Psoas muscle (tissue), 7 donors: ENCODE measurements at regions not wholly inside any gene's neighbourhood (a gene's known extent, or its start where the extent isn't known, plus 50 kb on each side); places are given as distances from the start of the nearest gene placed in this dataset.

Source experiments
- ATAC-seq, 4 donors: fragments of 200-7000 bp; cut with Tn5 transposase; one replicate each; pipeline ENCODE4 v1.9.1; 2020; ENCODE audit warnings: moderate library complexity in 3 of 4, mild to moderate bottlenecking in 2 of 4
- DNase-seq, 2 donors: peaks; one replicate each; pipeline ENCODE4 v3.0.0-alpha.2; 2020
- H3K27ac ChIP-seq: fragments of 200-600 bp; one replicate; pipeline ENCODE4 v1.8.0; 2022
- H3K27me3 ChIP-seq, 3 donors: fragments of 200-600 bp in 1 of 3; one replicate each; pipeline versions ENCODE4 v1.6.1 to v1.8.0; 2013 to 2022; ENCODE audit warnings: low read length in 2 of 3, mild to moderate bottlenecking in 2 of 3, moderate library complexity in 1 of 3; ENCODE audit not compliant: insufficient read depth in 3 of 3
- H3K36me3 ChIP-seq, 2 donors: fragments of 200-600 bp in 1 of 2; one replicate each; pipeline versions ENCODE4 v1.6.1 to v1.8.0; 2013 to 2022; ENCODE audit warnings: low read depth in 1 of 2, mild to moderate bottlenecking in 1 of 2, moderate library complexity in 1 of 2; ENCODE audit not compliant: insufficient read depth in 1 of 2
- H3K4me1 ChIP-seq: fragments of 200-600 bp; one replicate; pipeline ENCODE4 v1.8.0; 2022
- H3K4me3 ChIP-seq: fragments of 200-600 bp; one replicate; pipeline ENCODE4 v1.8.0; 2022; ENCODE audit warnings: mild to moderate bottlenecking
- H3K9me3 ChIP-seq: fragments of 200-600 bp; one replicate; pipeline ENCODE4 v1.8.0; 2022
- WGBS, 3 donors: extraction: QIAGEN DNeasy Blood & Tissue Kit; methylation state at CpG; one replicate each; pipeline versions ENCODE4 v1.1.6 to v1.1.7; 2013; 5-methylcytosine and 5-hydroxymethylcytosine counted together
- intact Hi-C, 2 donors: fragments of 100-400 bp; cut with DNase I; formaldehyde crosslinking; loops; one replicate each; pipeline versions ENCODE4 v1.11.0 to v1.14.2; 2022
- TF ChIP-seq, protein P1 (sequence below): fragments of 200-600 bp; IDR thresholded peaks from one replicate; pipeline ENCODE4 v1.8.0; 2022; ENCODE audit warnings: antibody characterized with exemption
- donor health status: healthy with polysubstance abuse.
- donor health status: DM: no; HTN: no; CAD: no; lungs with moderate emphysema.
- donor health status: Bipolar disorder and iron deficiency.
- donor health status: healthy.
- donor health status: DM: yes; HTN: yes; CAD: no.
- donor health status: DM: no; HTN: no; CAD: no.
- donor health status: DM: yes; HTN: yes; CAD: no.

DNA sequence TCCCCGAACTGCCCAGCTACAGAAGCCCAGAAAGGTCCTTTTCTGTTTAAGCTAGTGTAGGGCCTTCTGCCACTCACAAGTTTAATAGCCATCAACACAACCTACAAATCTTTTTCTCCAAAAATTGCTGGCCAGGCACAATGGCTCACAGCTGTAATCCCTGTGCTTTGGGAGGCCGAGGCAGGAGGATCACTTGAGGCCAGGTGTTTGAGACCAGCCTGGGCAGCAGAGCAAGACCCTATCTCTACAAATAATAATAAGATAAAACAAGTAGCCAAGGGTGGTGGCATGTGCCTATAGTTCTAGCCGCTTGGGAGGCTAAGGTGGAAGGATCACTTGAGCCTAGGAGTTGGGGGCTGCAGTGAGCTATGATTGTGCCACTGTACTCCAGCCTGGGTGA is 176.4 kb downstream of the HSD17B3 start:
- H3K36me3 ChIP-seq = no peaks in the 10 kb centered on the region
- 78 to 94% (median 84%) methylated on average over 3 of the region's 3 CpGs for WGBS, 3 donors
- no peaks in the 10 kb centered on the region for H3K4me1 ChIP-seq
- H3K27ac ChIP-seq = no peak overlapping the region
- ATAC-seq = no peak
- intact Hi-C loops = no loop called here
- TF ChIP-seq, protein P1, sequence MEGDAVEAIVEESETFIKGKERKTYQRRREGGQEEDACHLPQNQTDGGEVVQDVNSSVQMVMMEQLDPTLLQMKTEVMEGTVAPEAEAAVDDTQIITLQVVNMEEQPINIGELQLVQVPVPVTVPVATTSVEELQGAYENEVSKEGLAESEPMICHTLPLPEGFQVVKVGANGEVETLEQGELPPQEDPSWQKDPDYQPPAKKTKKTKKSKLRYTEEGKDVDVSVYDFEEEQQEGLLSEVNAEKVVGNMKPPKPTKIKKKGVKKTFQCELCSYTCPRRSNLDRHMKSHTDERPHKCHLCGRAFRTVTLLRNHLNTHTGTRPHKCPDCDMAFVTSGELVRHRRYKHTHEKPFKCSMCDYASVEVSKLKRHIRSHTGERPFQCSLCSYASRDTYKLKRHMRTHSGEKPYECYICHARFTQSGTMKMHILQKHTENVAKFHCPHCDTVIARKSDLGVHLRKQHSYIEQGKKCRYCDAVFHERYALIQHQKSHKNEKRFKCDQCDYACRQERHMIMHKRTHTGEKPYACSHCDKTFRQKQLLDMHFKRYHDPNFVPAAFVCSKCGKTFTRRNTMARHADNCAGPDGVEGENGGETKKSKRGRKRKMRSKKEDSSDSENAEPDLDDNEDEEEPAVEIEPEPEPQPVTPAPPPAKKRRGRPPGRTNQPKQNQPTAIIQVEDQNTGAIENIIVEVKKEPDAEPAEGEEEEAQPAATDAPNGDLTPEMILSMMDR = no peak
- no peaks in the 10 kb centered on the region for H3K27me3 ChIP-seq
- no peaks in the 10 kb centered on the region for H3K9me3 ChIP-seq
- no peak overlapping the region for H3K4me3 ChIP-seq
- no peak for DNase-seq

DNA sequence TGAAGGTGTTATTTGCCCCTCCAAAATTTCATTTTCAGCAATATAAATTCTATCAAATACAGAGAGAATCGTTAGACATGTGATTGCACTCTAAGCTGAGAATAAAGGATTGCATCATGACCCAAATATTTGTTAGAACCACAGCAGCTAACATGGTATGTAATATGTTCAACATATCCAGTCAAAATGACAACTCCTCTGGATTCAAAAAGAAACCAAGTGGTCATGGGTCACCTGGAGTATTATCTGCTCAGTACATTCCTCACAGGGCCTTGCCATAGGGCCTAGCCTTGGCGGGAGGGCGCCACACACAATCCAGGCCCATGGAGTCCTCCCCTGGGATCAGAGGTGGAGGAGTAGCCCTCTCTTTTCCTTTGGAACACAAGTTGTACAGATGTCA is 179.2 kb downstream of the HSD17B3 start:
- Histone ChIP-seq H3K36me3 (no peaks in the 10 kb centered on the region), H3K4me3 (no peak overlapping the region), H3K9me3 (peaks cover 8% of the 10 kb centered on the region), H3K27me3 (peaks cover 0 to 3% (median 0%) of the 10 kb centered on the region in 3 donors), H3K4me1 (no peaks in the 10 kb centered on the region), H3K27ac (no peak overlapping the region)
- intact Hi-C loops = no loop called here
- 76 to 84% (median 79%) methylated on average over 3 of the region's 3 CpGs for WGBS, 3 donors
- TF ChIP-seq, protein P1 = no peak
- no peak for ATAC-seq
- no peak for DNase-seq

DNA sequence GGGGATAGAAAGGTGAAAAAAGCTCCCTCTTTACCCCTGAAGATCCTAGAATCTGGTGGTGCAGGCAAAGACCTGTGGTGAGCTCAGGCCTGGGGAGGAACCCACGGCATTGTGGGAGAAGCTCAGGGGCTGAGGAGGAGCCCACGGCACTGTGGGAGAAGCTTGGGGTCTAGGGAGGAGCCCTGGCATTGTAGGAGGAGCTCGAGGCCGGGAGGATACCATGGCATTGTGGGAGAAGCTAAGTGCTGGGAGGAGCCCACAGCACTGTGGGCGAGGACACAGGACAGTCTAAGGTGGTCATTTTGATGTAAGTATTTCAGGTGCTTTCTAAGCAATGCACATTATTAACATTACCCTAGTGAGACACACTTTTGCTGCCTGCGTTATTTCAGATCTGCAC is 179.7 kb downstream of the HSD17B3 start:
- ATAC-seq = no peak

DNA sequence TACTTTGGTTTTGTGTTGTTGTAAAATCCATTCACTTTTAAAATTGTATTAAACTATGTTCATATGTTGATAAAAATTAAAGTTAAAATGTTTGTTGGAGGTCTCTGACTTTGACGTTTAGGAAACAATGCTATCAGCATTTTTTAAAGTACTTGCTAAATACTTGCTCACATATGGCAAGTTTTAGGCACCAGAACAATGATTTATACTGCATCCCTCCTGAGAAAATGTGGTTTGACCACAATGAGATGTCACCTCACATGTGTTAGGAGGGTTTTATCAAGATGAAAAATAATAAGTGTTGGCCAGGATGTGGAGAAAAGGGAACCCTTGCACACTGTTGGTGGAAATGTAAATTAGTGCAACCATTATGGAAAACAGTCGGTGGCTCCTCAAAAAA is 180.8 kb downstream of the HSD17B3 start:
- H3K27me3 ChIP-seq = peaks cover 0 to 3% (median 0%) of the 10 kb centered on the region in 3 donors
- no peaks in the 10 kb centered on the region for H3K36me3 ChIP-seq
- TF ChIP-seq, protein P1 = no peak
- H3K4me1 ChIP-seq = no peaks in the 10 kb centered on the region
- no peak overlapping the region for H3K4me3 ChIP-seq
- DNase-seq (no peak), ATAC-seq (no peak)
- H3K27ac ChIP-seq = no peak overlapping the region
- intact Hi-C loops = no loop called here
- 46 to 55% (median 48%) methylated on average over 2 of the region's 2 CpGs for WGBS, 3 donors
- H3K9me3 ChIP-seq = peaks cover 8% of the 10 kb centered on the region

More for the DNA sequence above, 179.7 kb downstream of the HSD17B3 start:
- Histone ChIP-seq H3K36me3 (no peaks in the 10 kb centered on the region), H3K9me3 (peaks cover 8% of the 10 kb centered on the region), H3K4me3 (no peak overlapping the region), H3K4me1 (no peaks in the 10 kb centered on the region), H3K27ac (no peak overlapping the region), H3K27me3 (peaks cover 0 to 3% (median 0%) of the 10 kb centered on the region in 3 donors)
- 70 to 79% (median 72%) methylated on average over 6 of the region's 6 CpGs for WGBS, 3 donors
- intact Hi-C loops = no loop called here
- TF ChIP-seq, protein P1 = no peak
- DNase-seq = no peak

DNA sequence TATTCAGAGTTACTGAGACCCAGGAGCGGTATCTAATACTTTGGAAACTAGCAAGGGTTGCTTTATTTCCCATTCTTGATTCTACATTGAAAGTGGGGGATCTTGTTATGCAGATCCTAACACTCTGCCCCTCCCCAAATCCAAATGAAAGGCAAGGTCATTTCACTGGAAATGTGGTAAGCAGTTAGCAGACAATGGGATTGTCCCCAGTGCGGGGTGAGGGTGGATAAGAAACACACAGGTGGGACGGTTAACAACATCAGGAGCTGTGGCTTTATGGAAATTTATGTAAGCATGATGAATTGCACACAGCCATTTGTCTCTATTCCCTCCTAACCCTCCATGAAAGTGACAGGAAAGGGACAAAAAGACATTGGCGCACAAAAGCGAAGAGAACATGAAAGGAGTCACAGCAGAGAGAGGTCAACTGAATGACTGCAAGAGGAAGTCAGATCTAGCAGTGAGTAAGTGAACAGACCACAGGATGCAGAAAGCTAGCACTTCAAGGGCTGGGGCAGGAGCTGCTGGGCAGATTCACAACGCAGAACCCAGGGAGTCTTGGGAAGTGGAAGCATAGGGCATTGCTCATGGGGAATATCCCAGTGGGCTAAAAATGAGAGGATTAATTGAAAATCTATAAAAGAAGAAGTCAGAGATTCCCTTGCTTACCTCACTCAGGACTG is 184.4 kb downstream of the HSD17B3 start:
- Histone ChIP-seq H3K4me1 (no peaks in the 10 kb centered on the region), H3K27ac (no peak overlapping the region), H3K9me3 (peaks cover 8% of the 10 kb centered on the region), H3K4me3 (no peak overlapping the region), H3K36me3 (no peaks in the 10 kb centered on the region), H3K27me3 (peaks cover 0 to 3% (median 2%) of the 10 kb centered on the region in 3 donors)
- no peak for ATAC-seq
- DNase-seq = no peak
- intact Hi-C loops = no loop called here
- 83 to 86% (median 83%) methylated on average over 6 of the region's 6 CpGs for WGBS, 3 donors
- TF ChIP-seq, protein P1 = no peak
